ENCODE measurements at regions not wholly inside any gene's neighbourhood (a gene's known extent, or its start where the extent isn't known, plus 50 kb on each side); places are given as distances from the start of the nearest gene placed in this dataset.

GRCh38 chr15:72933976-72934375 is 118.3 kb upstream of the NEO1 start:
- 80% methylated on average over 1 of the region's 3 CpGs for WGBS (ENCODE audit: insufficient coverage)
- no peak overlapping the region for H3K9ac ChIP-seq (ENCODE audit: low read length)
- intact Hi-C loops (cut with micrococcal nuclease): no loop called here
- no peak for DNase-seq
- ChIA-PET POLR2A (no interaction called here), CTCF (interaction anchor here (0.9 to 1.6 kb wide), 2 partner anchors 15 to 212 kb away, joined by 3 to 5 read pairs; no protein-coding TSS in a partner anchor)
- no peak overlapping the region for H3K27ac Mint-ChIP-seq
- no peaks in the 10 kb centered on the region for H3K4me1 ChIP-seq (ENCODE audit: control insufficient read depth in 2 of 2, insufficient read depth in 2 of 2, low read length in 2 of 2)
- ATAC-seq (ENCODE audit: low read depth): no peak
- no peaks in the 10 kb centered on the region for H3K4me1 Mint-ChIP-seq
- H2AFZ ChIP-seq (ENCODE audit: insufficient read depth, low read depth, low read length, poor library complexity, severe bottlenecking): no peak overlapping the region
- no peak overlapping the region for H3K27ac ChIP-seq (ENCODE audit: low read length in 2 of 2)
- H4K20me1 ChIP-seq (ENCODE audit: control insufficient read depth, insufficient read depth, low read length, poor library complexity, severe bottlenecking): no peaks in the 10 kb centered on the region
- H3K27me3 ChIP-seq (replicated peaks in 1 of 4; ENCODE audit: control extremely low read depth in 1 of 4, control insufficient read depth in 3 of 4, insufficient read depth in 4 of 4, low read length in 3 of 4): peaks cover 0 to 8% (median 1%) of the 10 kb centered on the region in 4 experiments
- H3K4me2 ChIP-seq (replicated peaks; ENCODE audit: low read depth, low read length, poor library complexity, severe bottlenecking): no peak overlapping the region
- no peak overlapping the region for H3K4me3 ChIP-seq (ENCODE audit: control extremely low read depth in 1 of 5, extremely low read depth in 1 of 5, insufficient read depth in 1 of 5, low read depth in 2 of 5, low read length in 4 of 5)
- H3K27me3 Mint-ChIP-seq: peaks cover 61% of the 10 kb centered on the region
- H3K9me3 Mint-ChIP-seq (ENCODE audit: insufficient read depth): no peaks in the 10 kb centered on the region
- no peaks in the 10 kb centered on the region for H3K79me2 ChIP-seq (ENCODE audit: control insufficient read depth, insufficient read depth, low read length)
- no peak overlapping the region for H3K4me3 Mint-ChIP-seq
- peaks cover 0 to 2% (median 0%) of the 10 kb centered on the region in 3 donors for H3K9me3 ChIP-seq (ENCODE audit: control extremely low read depth in 1 of 3, control insufficient read depth in 2 of 3, insufficient read depth in 1 of 3, low read length in 2 of 3)
- H3K36me3 ChIP-seq (replicated peaks in 1 of 2; ENCODE audit: control extremely low read depth in 1 of 2, control insufficient read depth in 1 of 2, extremely low read depth in 1 of 2, insufficient read depth in 2 of 2, low read length in 1 of 2): no peaks in the 10 kb centered on the region
- no peak for TF ChIP-seq CTCF (IDR thresholded peaks at IDR 0.05)
- no peak for TF ChIP-seq EZH2 (IDR thresholded peaks at IDR 0.05; ENCODE audit: borderline replicate concordance, insufficient read depth, low read depth, low read length, poor library complexity, severe bottlenecking)

GRCh38 chr15:72932472-72932871 is 119.8 kb upstream of the NEO1 start:
- H3K9me3 Mint-ChIP-seq (ENCODE audit: insufficient read depth): no peaks in the 10 kb centered on the region
- TF ChIP-seq EZH2 (IDR thresholded peaks at IDR 0.05; ENCODE audit: borderline replicate concordance, insufficient read depth, low read depth, low read length, poor library complexity, severe bottlenecking): no peak
- TF ChIP-seq CTCF (IDR thresholded peaks at IDR 0.05): no peak
- no peak overlapping the region for H3K4me2 ChIP-seq (replicated peaks; ENCODE audit: low read depth, low read length, poor library complexity, severe bottlenecking)
- no peaks in the 10 kb centered on the region for H4K20me1 ChIP-seq (ENCODE audit: control insufficient read depth, insufficient read depth, low read length, poor library complexity, severe bottlenecking)
- no peak overlapping the region for H3K4me3 ChIP-seq (ENCODE audit: control extremely low read depth in 1 of 5, extremely low read depth in 1 of 5, insufficient read depth in 1 of 5, low read depth in 2 of 5, low read length in 4 of 5)
- H2AFZ ChIP-seq (ENCODE audit: insufficient read depth, low read depth, low read length, poor library complexity, severe bottlenecking): no peak overlapping the region
- intact Hi-C loops (cut with micrococcal nuclease): no loop called here
- no peak overlapping the region for H3K27ac Mint-ChIP-seq
- peaks cover 63% of the 10 kb centered on the region for H3K27me3 Mint-ChIP-seq
- H3K4me3 Mint-ChIP-seq: no peak overlapping the region
- 93% methylated on average over 3 of the region's 3 CpGs for WGBS (ENCODE audit: insufficient coverage)
- H3K36me3 ChIP-seq (replicated peaks in 1 of 2; ENCODE audit: control extremely low read depth in 1 of 2, control insufficient read depth in 1 of 2, extremely low read depth in 1 of 2, insufficient read depth in 2 of 2, low read length in 1 of 2): no peaks in the 10 kb centered on the region
- H3K4me1 ChIP-seq (ENCODE audit: control insufficient read depth in 2 of 2, insufficient read depth in 2 of 2, low read length in 2 of 2): no peaks in the 10 kb centered on the region
- H3K79me2 ChIP-seq (ENCODE audit: control insufficient read depth, insufficient read depth, low read length): no peaks in the 10 kb centered on the region
- no peak overlapping the region for H3K9ac ChIP-seq (ENCODE audit: low read length)
- peaks cover 0 to 8% (median 5%) of the 10 kb centered on the region in 4 experiments for H3K27me3 ChIP-seq (replicated peaks in 1 of 4; ENCODE audit: control extremely low read depth in 1 of 4, control insufficient read depth in 3 of 4, insufficient read depth in 4 of 4, low read length in 3 of 4)
- no peaks in the 10 kb centered on the region for H3K4me1 Mint-ChIP-seq
- H3K9me3 ChIP-seq (ENCODE audit: control extremely low read depth in 1 of 3, control insufficient read depth in 2 of 3, insufficient read depth in 1 of 3, low read length in 2 of 3): peaks cover 0 to 2% (median 0%) of the 10 kb centered on the region in 3 donors
- ChIA-PET CTCF (no interaction called here), POLR2A (no interaction called here)
- H3K27ac ChIP-seq (ENCODE audit: low read length in 2 of 2): no peak overlapping the region
- ATAC-seq (ENCODE audit: low read depth): no peak
- no peak for DNase-seq

Measured in B cell (primary cell).